ENCODE measurements at regions not wholly inside any gene's neighbourhood (a gene's known extent, or its start where the extent isn't known, plus 50 kb on each side); places are given as distances from the start of the nearest gene placed in this dataset.

- no peak for TF ChIP-seq POLR2A (IDR thresholded peaks at IDR 0.05; ENCODE audit: low read depth, low read length)
- no peak for TF ChIP-seq TAF1 (IDR thresholded peaks at IDR 0.05; ENCODE audit: low read depth, low read length)
- TF ChIP-seq POLR2AphosphoS5 (IDR thresholded peaks at IDR 0.05; ENCODE audit: low read depth, low read length): no peak
- no peak for TF ChIP-seq PAX5 (IDR thresholded peaks at IDR 0.05; ENCODE audit: insufficient read depth, low read length, severe bottlenecking)
- no peak for TF ChIP-seq SPI1 (IDR thresholded peaks at IDR 0.05; ENCODE audit: low read depth, low read length)
- TF ChIP-seq POU2F2 (IDR thresholded peaks at IDR 0.05; ENCODE audit: low read depth, low read length): no peak
These were observed 179.5 kb downstream of the RASEF start for GRCh38 chr9:82883436-82883835.

Measured in GM12891 (cell line).